PC-3 (cell line): ENCODE measurements at regions not wholly inside any gene's neighbourhood (a gene's known extent, or its start where the extent isn't known, plus 50 kb on each side); places are given as distances from the start of the nearest gene placed in this dataset.

Experiments
- EZH2 ChIP-seq: fragments of 300-600 bp; sonication (generic); IDR thresholded peaks from one replicate; pipeline ENCODE4 v1.6.1; 2017; ENCODE audit warnings: antibody characterized with exemption, mild to moderate bottlenecking, low read length; ENCODE audit not compliant: unreplicated experiment
- TF ChIP-seq, protein P1 (sequence below): fragments of 300-600 bp; sonication (generic); conservative IDR thresholded peaks from 2 replicates; pipeline ENCODE4 v1.5.1; 2017; ENCODE audit warnings: antibody characterized with exemption, low read depth, mild to moderate bottlenecking, low read length

- TF ChIP-seq, protein P1, sequence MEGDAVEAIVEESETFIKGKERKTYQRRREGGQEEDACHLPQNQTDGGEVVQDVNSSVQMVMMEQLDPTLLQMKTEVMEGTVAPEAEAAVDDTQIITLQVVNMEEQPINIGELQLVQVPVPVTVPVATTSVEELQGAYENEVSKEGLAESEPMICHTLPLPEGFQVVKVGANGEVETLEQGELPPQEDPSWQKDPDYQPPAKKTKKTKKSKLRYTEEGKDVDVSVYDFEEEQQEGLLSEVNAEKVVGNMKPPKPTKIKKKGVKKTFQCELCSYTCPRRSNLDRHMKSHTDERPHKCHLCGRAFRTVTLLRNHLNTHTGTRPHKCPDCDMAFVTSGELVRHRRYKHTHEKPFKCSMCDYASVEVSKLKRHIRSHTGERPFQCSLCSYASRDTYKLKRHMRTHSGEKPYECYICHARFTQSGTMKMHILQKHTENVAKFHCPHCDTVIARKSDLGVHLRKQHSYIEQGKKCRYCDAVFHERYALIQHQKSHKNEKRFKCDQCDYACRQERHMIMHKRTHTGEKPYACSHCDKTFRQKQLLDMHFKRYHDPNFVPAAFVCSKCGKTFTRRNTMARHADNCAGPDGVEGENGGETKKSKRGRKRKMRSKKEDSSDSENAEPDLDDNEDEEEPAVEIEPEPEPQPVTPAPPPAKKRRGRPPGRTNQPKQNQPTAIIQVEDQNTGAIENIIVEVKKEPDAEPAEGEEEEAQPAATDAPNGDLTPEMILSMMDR: no peak
- no peak for TF ChIP-seq EZH2
These were observed 55.5 kb upstream of the CD93 start for GRCh38 chr20:23141450-23142161.
